GM21786 (cell line): ENCODE measurements at regions not wholly inside any gene's neighbourhood (a gene's known extent, or its start where the extent isn't known, plus 50 kb on each side); places are given as distances from the start of the nearest gene placed in this dataset.

Source experiments
- ATAC-seq: cut with Tn5 transposase; IDR thresholded peaks from one replicate; pipeline ENCODE4 v1.9.1; 2021; ENCODE audit not compliant: unreplicated experiment

GRCh38 chr12:118467641-118468305 lies 91.4 kb downstream of the SUDS3 start:
- ATAC-seq, result no peak

GRCh38 chr12:118472940-118473339 lies 96.6 kb downstream of the SUDS3 start:
- no peak for ATAC-seq

- ATAC-seq, result no peak
Measured at GRCh38 chr12:118480235-118480634, 103.9 kb downstream of the SUDS3 start.

- no peak for ATAC-seq
Measured at GRCh38 chr12:118488034-118488433, 111.7 kb downstream of the SUDS3 start.

- ATAC-seq, result no peak
Measured at GRCh38 chr12:118493962-118494361, 117.6 kb downstream of the SUDS3 start.

GRCh38 chr12:118494776-118495175 lies 118.4 kb downstream of the SUDS3 start:
- ATAC-seq, result no peak

GRCh38 chr12:118495296-118495695 lies 118.9 kb downstream of the SUDS3 start:
- no peak for ATAC-seq

- ATAC-seq, result no peak
Measured at GRCh38 chr12:118498171-118498570, 121.8 kb downstream of the SUDS3 start.

GRCh38 chr12:118500299-118500698 lies 123.9 kb downstream of the SUDS3 start:
- no peak for ATAC-seq

GRCh38 chr12:118501489-118501888 lies 125.1 kb downstream of the SUDS3 start:
- no peak for ATAC-seq

- ATAC-seq, result no peak
Measured at GRCh38 chr12:118503476-118503875, 127.1 kb downstream of the SUDS3 start.

- no peak for ATAC-seq
Measured at GRCh38 chr12:118512669-118513068, 136.3 kb downstream of the SUDS3 start.

- ATAC-seq, result no peak
Measured at GRCh38 chr12:118513611-118514010, 137.3 kb downstream of the SUDS3 start.

- no peak for ATAC-seq
Measured at GRCh38 chr12:118514297-118514696, 137.9 kb downstream of the SUDS3 start.

- ATAC-seq, result no peak
Measured at GRCh38 chr12:118520214-118521035, 144.1 kb downstream of the SUDS3 start.

- no peak for ATAC-seq
Measured at GRCh38 chr12:118521036-118521370, 144.6 kb downstream of the SUDS3 start.

GRCh38 chr12:118524446-118524845 lies 148.1 kb downstream of the SUDS3 start:
- ATAC-seq, result no peak

GRCh38 chr12:118525216-118525615 lies 148.9 kb downstream of the SUDS3 start:
- ATAC-seq, result no peak

- ATAC-seq, result no peak
Measured at GRCh38 chr12:118526255-118527095, 150.1 kb downstream of the SUDS3 start.

- no peak for ATAC-seq
Measured at GRCh38 chr12:118527310-118527709, 151.0 kb downstream of the SUDS3 start.

- ATAC-seq, result no peak
Measured at GRCh38 chr12:118528625-118529024, 152.3 kb downstream of the SUDS3 start.

- ATAC-seq, result no peak
Measured at GRCh38 chr12:118534003-118534402, 157.6 kb downstream of the SUDS3 start.
